C4-2B (cell line): ENCODE measurements at regions not wholly inside any gene's neighbourhood (a gene's known extent, or its start where the extent isn't known, plus 50 kb on each side); places are given as distances from the start of the nearest gene placed in this dataset.

Experiments used
- ZFX ChIP-seq: fragments of 450-650 bp; IDR thresholded peaks from 2 replicates; pipeline ENCODE4 v1.6.1; 2017
- TF ChIP-seq, protein P1 (sequence below): fragments of 450-650 bp; conservative IDR thresholded peaks from 2 replicates; pipeline ENCODE4 v1.5.1; 2017; ENCODE audit warnings: mild to moderate bottlenecking

DNA sequence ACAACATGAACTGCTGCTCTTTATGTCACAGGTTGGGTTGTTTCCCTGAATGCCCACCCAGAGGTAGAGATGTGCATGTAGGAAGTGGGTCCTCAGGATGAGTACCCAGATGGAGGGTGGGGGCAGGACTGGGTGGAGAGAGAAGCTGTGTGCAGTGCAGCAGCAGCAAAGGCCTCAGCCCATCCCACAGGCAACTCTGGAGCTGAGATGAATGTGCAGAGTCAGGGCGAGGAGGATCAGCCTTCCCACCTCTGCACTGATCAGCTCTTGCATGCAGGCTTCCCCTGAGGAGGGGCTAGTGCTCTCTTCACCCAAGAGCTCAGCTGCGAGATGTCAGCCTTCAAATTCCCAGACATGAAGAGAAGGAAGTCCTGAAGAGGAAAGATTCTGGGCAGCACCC lies 326.2 kb upstream of the RAB6C start:
- TF ChIP-seq, protein P1, sequence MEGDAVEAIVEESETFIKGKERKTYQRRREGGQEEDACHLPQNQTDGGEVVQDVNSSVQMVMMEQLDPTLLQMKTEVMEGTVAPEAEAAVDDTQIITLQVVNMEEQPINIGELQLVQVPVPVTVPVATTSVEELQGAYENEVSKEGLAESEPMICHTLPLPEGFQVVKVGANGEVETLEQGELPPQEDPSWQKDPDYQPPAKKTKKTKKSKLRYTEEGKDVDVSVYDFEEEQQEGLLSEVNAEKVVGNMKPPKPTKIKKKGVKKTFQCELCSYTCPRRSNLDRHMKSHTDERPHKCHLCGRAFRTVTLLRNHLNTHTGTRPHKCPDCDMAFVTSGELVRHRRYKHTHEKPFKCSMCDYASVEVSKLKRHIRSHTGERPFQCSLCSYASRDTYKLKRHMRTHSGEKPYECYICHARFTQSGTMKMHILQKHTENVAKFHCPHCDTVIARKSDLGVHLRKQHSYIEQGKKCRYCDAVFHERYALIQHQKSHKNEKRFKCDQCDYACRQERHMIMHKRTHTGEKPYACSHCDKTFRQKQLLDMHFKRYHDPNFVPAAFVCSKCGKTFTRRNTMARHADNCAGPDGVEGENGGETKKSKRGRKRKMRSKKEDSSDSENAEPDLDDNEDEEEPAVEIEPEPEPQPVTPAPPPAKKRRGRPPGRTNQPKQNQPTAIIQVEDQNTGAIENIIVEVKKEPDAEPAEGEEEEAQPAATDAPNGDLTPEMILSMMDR: no peak
- no peak for TF ChIP-seq ZFX
